DND-41 (cell line): ENCODE measurements at regions not wholly inside any gene's neighbourhood (a gene's known extent, or its start where the extent isn't known, plus 50 kb on each side); places are given as distances from the start of the nearest gene placed in this dataset.

ENCODE experiments used
- ATAC-seq: fragments of 200-7000 bp; cut with Tn5 transposase; 3 replicates; pipeline ENCODE4 v1.9.1; 2021; ENCODE audit warnings: low read depth; ENCODE audit not compliant: insufficient read depth
- DNase-seq: peaks from one replicate; pipeline ENCODE4 v3.0.0-alpha.2; 2020
- H2AFZ ChIP-seq: 2 replicates; pipeline ENCODE4 v1.6.0; 2012; ENCODE audit warnings: low read depth, low read length
- H3K27ac ChIP-seq: 2 replicates; pipeline ENCODE4 v1.5.1; 2012; ENCODE audit warnings: low read length, inconsistent platforms
- H3K27me3 ChIP-seq: fragments of 200-600 bp; sonication (generic); 2 replicates; pipeline ENCODE4 v1.6.0; 2012; ENCODE audit warnings: low read length, mild to moderate bottlenecking, inconsistent platforms; ENCODE audit not compliant: insufficient read depth, poor library complexity
- H3K36me3 ChIP-seq: 2 replicates; pipeline ENCODE4 v1.5.1; 2012; ENCODE audit warnings: low read length, inconsistent platforms; ENCODE audit not compliant: insufficient read depth
- H3K4me1 ChIP-seq: 2 replicates; pipeline ENCODE4 v1.5.1; 2012; ENCODE audit warnings: mild to moderate bottlenecking, low read length; ENCODE audit not compliant: insufficient read depth
- H3K4me2 ChIP-seq: 2 replicates; pipeline ENCODE4 v1.6.0; 2012; ENCODE audit warnings: mild to moderate bottlenecking, moderate library complexity, low read length, inconsistent platforms; ENCODE audit not compliant: insufficient read depth
- H3K4me3 ChIP-seq, 2 experiments: fragments of 200-600 bp in 1 of 2; shearing (Covaris generic) in 1 of 2; 2 replicates each; pipeline ENCODE4 v1.5.1; 2012 to 2016; ENCODE audit warnings: inconsistent platforms in 2 of 2, low read length in 2 of 2, mild to moderate bottlenecking in 2 of 2, low read depth in 1 of 2, moderate library complexity in 1 of 2
- H3K79me2 ChIP-seq: 2 replicates; pipeline ENCODE4 v1.6.0; 2012; ENCODE audit warnings: low read length, inconsistent platforms; ENCODE audit not compliant: insufficient read depth
- H3K9ac ChIP-seq: 2 replicates; pipeline ENCODE4 v1.6.0; 2012; ENCODE audit warnings: low read depth, mild to moderate bottlenecking, inconsistent platforms, low read length, moderate library complexity
- H3K9me3 ChIP-seq: 2 replicates; pipeline ENCODE4 v1.5.1; 2012; ENCODE audit warnings: low read length, moderate library complexity, mild to moderate bottlenecking, inconsistent platforms; ENCODE audit not compliant: insufficient read depth, severe bottlenecking
- H4K20me1 ChIP-seq: 2 replicates; pipeline ENCODE4 v1.6.0; 2012; ENCODE audit warnings: low read length; ENCODE audit not compliant: insufficient read depth
- CTCF ChIP-seq: IDR thresholded peaks from 2 replicates; pipeline ENCODE4 v1.5.1; 2012; ENCODE audit warnings: borderline replicate concordance, low read length, moderate library complexity, mild to moderate bottlenecking; ENCODE audit not compliant: poor library complexity, severe bottlenecking; ENCODE audit errors: extremely low read depth
- EZH2 ChIP-seq: IDR thresholded peaks from 3 replicates; pipeline ENCODE4 v1.6.1; 2012; ENCODE audit warnings: borderline replicate concordance, low read depth, mild to moderate bottlenecking, moderate library complexity, low read length, inconsistent platforms; ENCODE audit not compliant: severe bottlenecking

- H3K9ac ChIP-seq, result no peak overlapping the region
- H3K79me2 ChIP-seq, result no peaks in the 10 kb centered on the region
- no peaks in the 10 kb centered on the region for H4K20me1 ChIP-seq
- H3K4me3 ChIP-seq, result no peak overlapping the region
- no peak for ATAC-seq
- no peak overlapping the region for H3K27ac ChIP-seq
- DNase-seq, result no peak
- no peaks in the 10 kb centered on the region for H3K9me3 ChIP-seq
- H3K36me3 ChIP-seq, result no peaks in the 10 kb centered on the region
- no peak for TF ChIP-seq EZH2
- TF ChIP-seq CTCF, result no peak
- H3K4me2 ChIP-seq, result no peak overlapping the region
- peaks cover 12% of the 10 kb centered on the region for H3K4me1 ChIP-seq
- no peak overlapping the region for H2AFZ ChIP-seq
- no peaks in the 10 kb centered on the region for H3K27me3 ChIP-seq
Measured at GRCh38 chr3:188940573-188940932, 231.2 kb upstream of the TPRG1 start.

DNA sequence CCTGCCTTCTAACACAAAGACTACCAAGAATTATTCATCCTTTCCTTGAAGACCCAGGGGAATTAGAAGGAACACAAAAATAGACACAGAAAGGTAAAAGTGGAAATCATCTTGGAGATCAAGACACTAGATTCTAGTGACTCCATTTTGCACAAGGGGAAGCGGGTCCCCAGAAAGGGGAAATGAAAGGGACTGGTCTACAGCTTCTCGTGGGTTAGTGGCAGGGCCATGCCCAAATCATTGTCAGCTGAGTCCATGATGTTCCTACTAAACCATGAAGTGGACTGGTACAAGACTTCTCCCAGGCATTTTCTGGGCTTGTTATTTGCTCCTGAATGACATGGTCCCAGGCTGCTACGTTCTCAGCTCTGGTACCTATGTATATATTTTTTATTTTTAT is 230.7 kb upstream of the TPRG1 start:
- Histone ChIP-seq H3K27me3 (no peaks in the 10 kb centered on the region), H3K4me3 (no peak overlapping the region), H3K9ac (no peak overlapping the region), H3K4me2 (no peak overlapping the region), H3K36me3 (no peaks in the 10 kb centered on the region), H4K20me1 (no peaks in the 10 kb centered on the region), H3K9me3 (no peaks in the 10 kb centered on the region), H3K4me1 (peaks cover 12% of the 10 kb centered on the region), H3K79me2 (no peaks in the 10 kb centered on the region), H2AFZ (no peak overlapping the region), H3K27ac (no peak overlapping the region)
- no peak for ATAC-seq
- TF ChIP-seq EZH2, result no peak
- TF ChIP-seq CTCF, result no peak
- DNase-seq, result no peak

GRCh38 chr3:188942191-188942590 is 229.6 kb upstream of the TPRG1 start:
- H4K20me1 ChIP-seq, result no peaks in the 10 kb centered on the region
- ATAC-seq (no peak), DNase-seq (no peak)
- H3K9ac ChIP-seq, result no peak overlapping the region
- H3K27me3 ChIP-seq, result no peaks in the 10 kb centered on the region
- peaks cover 12% of the 10 kb centered on the region for H3K4me1 ChIP-seq
- no peaks in the 10 kb centered on the region for H3K9me3 ChIP-seq
- no peaks in the 10 kb centered on the region for H3K79me2 ChIP-seq
- no peaks in the 10 kb centered on the region for H3K36me3 ChIP-seq
- TF ChIP-seq EZH2 (no peak), CTCF (no peak)
- H3K4me3 ChIP-seq, result no peak overlapping the region
- H3K4me2 ChIP-seq, result no peak overlapping the region
- H3K27ac ChIP-seq, result no peak overlapping the region
- no peak overlapping the region for H2AFZ ChIP-seq

DNA sequence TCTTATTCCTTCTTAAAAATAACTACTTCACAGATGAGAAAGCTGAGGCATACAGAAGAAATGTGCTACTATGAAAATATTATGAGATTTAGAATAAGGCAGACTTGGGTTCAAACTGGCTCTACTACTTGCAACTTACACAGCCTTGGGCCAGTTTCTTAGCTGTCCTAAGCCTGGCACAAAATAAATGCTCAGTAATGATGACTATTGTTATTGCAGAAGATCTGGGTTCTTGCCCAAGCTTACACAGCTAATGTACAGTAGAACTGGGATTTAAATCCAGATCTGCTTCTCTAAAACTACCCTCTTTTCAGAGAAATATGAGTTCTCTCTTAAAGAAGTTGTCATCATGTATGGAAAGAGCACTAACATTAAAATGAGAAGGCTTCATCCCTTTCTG is 228.2 kb upstream of the TPRG1 start:
- no peak for TF ChIP-seq EZH2
- TF ChIP-seq CTCF, result no peak
- Histone ChIP-seq H3K9me3 (no peaks in the 10 kb centered on the region), H3K79me2 (no peaks in the 10 kb centered on the region), H2AFZ (no peak overlapping the region), H3K36me3 (no peaks in the 10 kb centered on the region), H3K4me2 (no peak overlapping the region), H3K27ac (no peak overlapping the region), H3K9ac (no peak overlapping the region), H4K20me1 (no peaks in the 10 kb centered on the region), H3K4me3 (no peak overlapping the region), H3K27me3 (no peaks in the 10 kb centered on the region), H3K4me1 (peaks cover 12% of the 10 kb centered on the region)
- no peak for DNase-seq
- no peak for ATAC-seq
